K562 (cell line): ENCODE measurements at regions not wholly inside any gene's neighbourhood (a gene's known extent, or its start where the extent isn't known, plus 50 kb on each side); places are given as distances from the start of the nearest gene placed in this dataset.

ENCODE experiments used
- ATAC-seq: fragments of 200-7000 bp; cut with Tn5 transposase; 3 replicates; pipeline ENCODE4 v1.9.1; 2020; ENCODE audit warnings: moderate library complexity
- BruUV-seq: library from RNA; stranded (reverse); fragments of 400-500 nt; replicated peaks from 2 replicates; lab custom pipeline; 2021; lab: Mats Ljungman, UMichigan
- CTCF ChIA-PET: fragments of 300-600 bp; formaldehyde crosslinking; extraction: SDS; loops from one replicate; lab custom pipeline; 2021; ENCODE audit warnings: low intra/inter-chr PET ratio; lab: Yijun Ruan, JAX
- POLR2A ChIA-PET: fragments of 300-600, 350-650 bp; sonication (Branson Sonifier 250); formaldehyde crosslinking; extraction: SDS; loops from one replicate; lab custom pipeline; 2021; ENCODE audit warnings: antibody characterized with exemption, inconsistent platforms; lab: Yijun Ruan, JAX
- DNase-seq, 4 experiments: peaks; one replicate each; pipeline versions ENCODE4 v3.0.0 to v3.0.0-alpha.2; 2011 to 2018; ENCODE audit warnings: low spot score in 3 of 4, mixed read lengths in 3 of 4; ENCODE audit errors: extremely low read depth in 1 of 4
- FAIRE-seq: peaks from 2 replicates; lab custom pipeline; 2011; peaks lifted over from hg19 to GRCh38; lab: Jason Lieb, UNC
- H2AFZ ChIP-seq: 2 replicates; pipeline ENCODE4 v1.6.0; 2011; ENCODE audit warnings: low read depth, low read length, control low read depth, inconsistent platforms
- H3K27ac ChIP-seq: fragments of 200-600 bp; 3 replicates; pipeline ENCODE4 v1.8.0; 2011; ENCODE audit warnings: low read depth, mild to moderate bottlenecking, control low read depth, inconsistent platforms, low read length, moderate library complexity, mixed read lengths; ENCODE audit errors: extremely low read depth
- H3K27me3 ChIP-seq, 2 experiments: fragments of 300-600 bp in 1 of 2; 2 replicates in 1 of 2; 3 replicates in 1 of 2; pipeline versions ENCODE4 v1.6.0 to v1.8.0; 2011; ENCODE audit warnings: inconsistent platforms in 2 of 2, low read length in 2 of 2, mild to moderate bottlenecking in 1 of 2, mixed read lengths in 1 of 2, moderate library complexity in 1 of 2; ENCODE audit not compliant: control insufficient read depth in 2 of 2, insufficient read depth in 2 of 2
- H3K36me3 ChIP-seq: fragments of 300-600 bp; 3 replicates; pipeline ENCODE4 v1.8.0; 2011; ENCODE audit warnings: mild to moderate bottlenecking, low read length, inconsistent platforms; ENCODE audit not compliant: control insufficient read depth, insufficient read depth
- H3K4me1 ChIP-seq, 2 experiments: fragments of 200-600 bp in 1 of 2; replicated peaks in 1 of 2; 2 replicates in 1 of 2; 3 replicates in 1 of 2; pipeline versions ENCODE4 v1.5.1 to v1.8.0; 2011; ENCODE audit warnings: inconsistent platforms in 2 of 2, low read length in 2 of 2, mild to moderate bottlenecking in 1 of 2, mixed read lengths in 1 of 2, moderate library complexity in 1 of 2; ENCODE audit not compliant: control insufficient read depth in 2 of 2, insufficient read depth in 2 of 2
- H3K4me2 ChIP-seq: 2 replicates; pipeline ENCODE4 v1.6.1; 2011; ENCODE audit warnings: low read length, control low read depth, inconsistent platforms, mixed read lengths; ENCODE audit not compliant: insufficient read depth
- H3K4me3 ChIP-seq: fragments of 200-600 bp; sonication (generic), shearing (Covaris generic); 2 replicates; pipeline ENCODE4 v1.5.1; 2016; ENCODE audit warnings: control low read depth, inconsistent platforms
- H3K79me2 ChIP-seq: fragments of 200-600 bp; 3 replicates; pipeline ENCODE4 v1.8.0; 2011; ENCODE audit warnings: low read length, inconsistent platforms; ENCODE audit not compliant: control insufficient read depth, insufficient read depth
- H3K9ac ChIP-seq, 2 experiments: 2 replicates each; pipeline versions ENCODE4 v1.6.0 to v1.6.1; 2011; ENCODE audit warnings: low read depth in 2 of 2, low read length in 2 of 2, control low read depth in 1 of 2, inconsistent platforms in 1 of 2, mild to moderate bottlenecking in 1 of 2, mixed read lengths in 1 of 2; ENCODE audit not compliant: insufficient read depth in 1 of 2
- H3K9me1 ChIP-seq: one replicate; pipeline ENCODE4 v1.6.0; 2011; ENCODE audit warnings: inconsistent platforms, mild to moderate bottlenecking, low read length, moderate library complexity; ENCODE audit not compliant: control insufficient read depth, insufficient read depth
- H3K9me3 ChIP-seq: replicated peaks from 2 replicates; pipeline ENCODE4 v1.5.1; 2011; ENCODE audit warnings: low read depth, low read length, inconsistent platforms; ENCODE audit not compliant: control insufficient read depth, insufficient read depth
- H4K20me1 ChIP-seq: replicated peaks from 2 replicates; pipeline ENCODE4 v1.6.1; 2011; ENCODE audit warnings: low read length, inconsistent platforms, mixed read lengths; ENCODE audit not compliant: control insufficient read depth, insufficient read depth
- AFF4 ChIP-seq: sonication (generic); formaldehyde crosslinking; IDR thresholded peaks from 2 replicates; pipeline ENCODE4 v1.8.0; 2023; ENCODE audit warnings: mild to moderate bottlenecking, missing genetic modification reagents
- ESRRB ChIP-seq: fragments of 250-450 bp; sonication (Bioruptor Pico); IDR thresholded peaks from 2 replicates; pipeline ENCODE4 v1.5.0; 2020; ENCODE audit warnings: mild to moderate bottlenecking, moderate library complexity, borderline replicate concordance
- HDGF ChIP-seq: fragments of 450-650 bp; IDR thresholded peaks from 2 replicates; pipeline ENCODE4 v1.6.1; 2016
- MED1 ChIP-seq: sonication (generic); formaldehyde crosslinking; IDR thresholded peaks from 2 replicates; pipeline ENCODE4 v1.8.1; 2023; ENCODE audit warnings: missing genetic modification reagents, borderline replicate concordance
- POLR2H ChIP-seq: IDR thresholded peaks from 2 replicates; pipeline ENCODE4 v1.6.1; 2016; ENCODE audit warnings: missing genetic modification characterization, low read depth, mild to moderate bottlenecking, control low read depth, missing compliant biosample characterization, moderate library complexity
- PRDM10 ChIP-seq: fragments of 450-650 bp; IDR thresholded peaks from 2 replicates; pipeline ENCODE4 v1.6.1; 2018; ENCODE audit not compliant: partially characterized antibody
- ZNF431 ChIP-seq: sonication (generic); formaldehyde crosslinking; IDR thresholded peaks from 2 replicates; pipeline ENCODE4 v1.8.0; 2022; ENCODE audit warnings: mild to moderate bottlenecking, missing genetic modification reagents
- WGBS: fragments of 100-300 bp; shearing (Covaris generic); methylation state at CpG from one replicate; pipeline ENCODE4 v1.1.6; 2016; ENCODE audit warnings: low coverage, mixed read lengths; ENCODE audit not compliant: insufficient coverage; ENCODE audit errors: missing lambda C conversion rate; 5-methylcytosine and 5-hydroxymethylcytosine counted together
- in situ Hi-C: fragments of 300-500 bp; cut with MboI; formaldehyde crosslinking; loops from 4 replicates; pipeline ENCODE4 v1.15.0; 2018; ENCODE audit warnings: inconsistent platforms, mixed read lengths
- intact Hi-C: fragments of 100-400 bp; cut with micrococcal nuclease; formaldehyde crosslinking; loops from 2 replicates; pipeline ENCODE4 v1.14.2; 2022

- FAIRE-seq = no peak
- Histone ChIP-seq H3K9ac (no peak overlapping the region), H3K4me2 (no peak overlapping the region), H3K27me3 (no peaks in the 10 kb centered on the region), H3K9me1 (no peaks in the 10 kb centered on the region), H3K27ac (no peak overlapping the region), H4K20me1 (no peaks in the 10 kb centered on the region), H3K4me1 (no peaks in the 10 kb centered on the region), H2AFZ (no peak overlapping the region), H3K4me3 (no peak overlapping the region), H3K36me3 (no peaks in the 10 kb centered on the region), H3K9me3 (no peaks in the 10 kb centered on the region), H3K79me2 (no peaks in the 10 kb centered on the region)
- no TSS peak for BruUV-seq
- WGBS = 0% methylated on average over 3 of the region's 3 CpGs
- TF ChIP-seq POLR2H (tag) (no peak), AFF4 (CRISPR knock-in tag) (no peak), HDGF (no peak), PRDM10 (no peak), ZNF431 (CRISPR knock-in tag) (no peak), ESRRB (no peak), MED1 (CRISPR knock-in tag) (no peak)
- intact Hi-C loops (no loop called here), in situ Hi-C loops (no loop called here)
- DNase-seq = no peak
- POLR2A ChIA-PET = no interaction called here
- ATAC-seq = no peak
- CTCF ChIA-PET = no interaction called here
These were observed 184.8 kb upstream of the ARHGAP20 start for GRCh38 chr11:110897035-110897434.
